Stimulated activated CD4-positive, alpha-beta T cell treated with anti-CD3 and anti-CD28 coated beads, Interleukin-2, amount 100 ng/mL, for 4 hours (primary cell): ENCODE measurements at regions not wholly inside any gene's neighbourhood (a gene's known extent, or its start where the extent isn't known, plus 50 kb on each side); places are given as distances from the start of the nearest gene placed in this dataset.

Source experiments
- DNase-seq: peaks from one replicate; pipeline ENCODE4 v3.0.0-alpha.2; 2020; ENCODE audit warnings: low read depth

GRCh38 chr13:84303035-84303434 is 420.8 kb upstream of the SLITRK1 start:
- no peak for DNase-seq

GRCh38 chr13:84297251-84297650 is 415.0 kb upstream of the SLITRK1 start:
- no peak for DNase-seq

GRCh38 chr13:84296401-84296800 is 414.1 kb upstream of the SLITRK1 start:
- DNase-seq: no peak

- DNase-seq: no peak
Observed at GRCh38 chr13:84294576-84294975, 412.3 kb upstream of the SLITRK1 start.

GRCh38 chr13:84290386-84290785 is 408.1 kb upstream of the SLITRK1 start:
- DNase-seq: no peak

- no peak for DNase-seq
Observed at GRCh38 chr13:84279166-84279565, 396.9 kb upstream of the SLITRK1 start.

- DNase-seq: no peak
Observed at GRCh38 chr13:84272877-84273562, 390.7 kb upstream of the SLITRK1 start.

- DNase-seq: no peak
Observed at GRCh38 chr13:84265257-84265764, 383.0 kb upstream of the SLITRK1 start.

GRCh38 chr13:84263354-84264069 is 381.2 kb upstream of the SLITRK1 start:
- DNase-seq: no peak

GRCh38 chr13:84255226-84255797 is 373.0 kb upstream of the SLITRK1 start:
- no peak for DNase-seq

- DNase-seq: no peak
Observed at GRCh38 chr13:84249463-84249862, 367.2 kb upstream of the SLITRK1 start.

- DNase-seq: no peak
Observed at GRCh38 chr13:84243340-84243739, 361.1 kb upstream of the SLITRK1 start.

- DNase-seq: no peak
Observed at GRCh38 chr13:84239032-84239431, 356.8 kb upstream of the SLITRK1 start.

- no peak for DNase-seq
Observed at GRCh38 chr13:84238381-84238780, 356.1 kb upstream of the SLITRK1 start.

- no peak for DNase-seq
Observed at GRCh38 chr13:84237143-84237542, 354.9 kb upstream of the SLITRK1 start.

GRCh38 chr13:84234416-84234815 is 352.1 kb upstream of the SLITRK1 start:
- DNase-seq: no peak

- DNase-seq: no peak
Observed at GRCh38 chr13:84230568-84230967, 348.3 kb upstream of the SLITRK1 start.

- DNase-seq: no peak
Observed at GRCh38 chr13:84211048-84211447, 328.8 kb upstream of the SLITRK1 start.

- no peak for DNase-seq
Observed at GRCh38 chr13:84208246-84208910, 326.1 kb upstream of the SLITRK1 start.

GRCh38 chr13:84207509-84207908 is 325.2 kb upstream of the SLITRK1 start:
- no peak for DNase-seq

- DNase-seq: no peak
Observed at GRCh38 chr13:84200971-84201370, 318.7 kb upstream of the SLITRK1 start.

- DNase-seq: no peak
Observed at GRCh38 chr13:84192125-84192524, 309.9 kb upstream of the SLITRK1 start.

- no peak for DNase-seq
Observed at GRCh38 chr13:84191139-84191538, 308.9 kb upstream of the SLITRK1 start.
